GM19438 (cell line): ENCODE measurements at regions not wholly inside any gene's neighbourhood (a gene's known extent, or its start where the extent isn't known, plus 50 kb on each side); places are given as distances from the start of the nearest gene placed in this dataset.
"Not testable (repeated sequence)": the region's sequence is repeated elsewhere in the genome, so short reads cannot be mapped to it uniquely, and the experiment has no call there.

ENCODE experiments used
- ATAC-seq: cut with Tn5 transposase; IDR thresholded peaks from one replicate; pipeline ENCODE4 v1.9.1; 2021; ENCODE audit warnings: low read depth; ENCODE audit not compliant: unreplicated experiment

- no peak for ATAC-seq
Measured at GRCh38 chr7:159210581-159211235, 66.0 kb upstream of the VIPR2 start.

DNA sequence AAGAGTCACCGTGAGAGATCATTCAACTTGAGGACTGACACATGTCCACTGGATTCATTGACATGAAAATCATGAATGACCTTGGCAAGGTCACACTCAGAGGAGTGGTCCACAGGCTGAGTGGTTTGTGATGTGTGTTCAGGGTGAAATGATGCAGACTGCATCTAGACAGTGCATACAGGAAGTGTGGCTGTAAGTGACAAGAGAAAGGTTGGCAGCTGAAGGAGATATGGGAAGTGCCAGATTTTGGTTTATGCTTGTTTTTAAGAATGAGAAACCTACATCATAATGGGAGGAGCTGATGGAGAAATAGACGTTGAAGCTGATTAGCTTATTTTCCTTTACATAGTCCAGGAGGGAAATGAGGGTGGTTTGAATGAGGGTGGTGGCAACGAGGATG is 64.8 kb upstream of the VIPR2 start:
- ATAC-seq: no peak

- no peak for ATAC-seq
Measured at GRCh38 chr7:159207951-159208350, 63.3 kb upstream of the VIPR2 start.

DNA sequence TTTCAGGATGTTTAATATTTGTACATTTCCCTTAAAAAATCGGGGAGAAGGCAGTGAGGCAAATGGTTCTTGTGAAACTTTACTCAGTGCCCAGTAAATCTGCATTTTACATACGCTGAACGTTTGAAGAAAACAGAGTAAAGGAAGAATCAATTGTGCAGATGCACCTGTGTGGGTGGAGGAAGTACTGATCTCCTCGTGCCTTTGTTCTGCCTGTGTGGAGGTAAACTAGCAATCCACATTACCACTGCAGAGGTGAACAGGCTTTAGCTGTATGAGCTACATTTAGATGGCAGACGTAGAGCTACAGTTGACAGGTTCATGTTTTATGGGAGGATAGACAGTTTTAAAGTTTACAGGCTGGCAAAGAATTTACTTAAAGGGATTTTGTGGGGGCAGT is 62.7 kb upstream of the VIPR2 start:
- no peak for ATAC-seq

GRCh38 chr7:159205833-159206232 is 61.2 kb upstream of the VIPR2 start:
- ATAC-seq: no peak

- no peak for ATAC-seq
Measured at GRCh38 chr7:159204664-159205063, 60.0 kb upstream of the VIPR2 start.

- ATAC-seq: not testable (repeated sequence)
Measured at GRCh38 chr7:159203253-159203652, 58.6 kb upstream of the VIPR2 start.

DNA sequence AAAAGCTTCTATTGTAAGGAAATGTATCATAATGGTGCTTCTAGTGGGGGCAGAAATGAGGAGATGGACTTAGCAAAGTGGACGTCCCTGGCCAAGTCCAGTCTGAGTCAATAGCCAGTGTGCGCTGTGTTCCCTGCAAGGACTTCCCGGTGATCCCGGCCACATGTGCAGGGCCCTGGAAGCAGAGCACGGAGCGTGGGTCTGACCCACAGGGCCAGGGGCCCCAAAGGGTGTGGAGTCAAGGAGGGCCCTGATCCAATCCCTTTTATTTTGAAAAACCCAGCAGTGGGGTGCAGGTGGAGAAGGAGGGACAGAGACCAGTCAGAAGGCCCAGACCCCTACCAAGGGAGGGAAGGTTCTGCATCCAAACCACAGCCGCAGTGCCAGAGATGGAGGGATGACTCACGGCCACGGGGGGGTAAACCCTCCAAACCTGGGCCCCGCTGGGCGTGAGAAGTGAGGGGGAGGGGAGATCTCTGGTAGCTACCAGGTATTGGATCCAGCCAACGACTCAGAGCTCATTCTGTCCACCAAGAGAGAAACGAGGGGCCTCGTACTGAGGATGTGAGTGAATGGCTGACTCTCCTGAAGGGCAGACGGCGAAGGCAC is 57.2 kb upstream of the VIPR2 start:
- no peak for ATAC-seq

- ATAC-seq: no peak
Measured at GRCh38 chr7:159200421-159200820, 55.8 kb upstream of the VIPR2 start.

GRCh38 chr7:159198016-159198724 is 53.5 kb upstream of the VIPR2 start:
- ATAC-seq: no peak

GRCh38 chr7:159197066-159197975 is 52.7 kb upstream of the VIPR2 start:
- ATAC-seq: peak; percentile 62

GRCh38 chr7:159196584-159196983 is 51.9 kb upstream of the VIPR2 start:
- ATAC-seq: no peak

DNA sequence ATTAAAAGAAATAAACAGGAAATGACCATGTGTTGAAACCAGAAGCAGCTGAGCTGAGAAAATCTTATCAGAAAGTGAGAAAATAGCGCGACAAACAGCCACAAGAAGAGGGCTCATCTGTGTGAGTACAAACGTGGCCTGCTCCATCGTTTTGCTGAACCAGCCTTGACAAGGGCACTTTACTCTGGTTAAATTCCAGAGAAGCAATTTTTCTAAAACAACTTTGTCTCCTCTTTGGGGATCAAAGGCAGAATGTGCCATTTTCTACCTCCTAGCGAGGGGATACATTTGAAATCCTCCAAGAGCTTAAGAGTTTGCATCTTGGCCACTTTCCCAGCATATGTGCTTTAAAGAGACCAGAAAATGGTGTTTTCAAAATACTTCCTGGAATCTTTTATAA is 51.3 kb upstream of the VIPR2 start:
- no peak for ATAC-seq
